GM10266 (cell line): ENCODE measurements at regions not wholly inside any gene's neighbourhood (a gene's known extent, or its start where the extent isn't known, plus 50 kb on each side); places are given as distances from the start of the nearest gene placed in this dataset.

Experiments
- DNase-seq: peaks from one replicate; pipeline ENCODE4 v3.0.0; 2012; ENCODE audit errors: extremely low spot score
- TF ChIP-seq, protein P1 (sequence below): IDR thresholded peaks from 2 replicates; pipeline ENCODE4 v1.5.1; 2012; ENCODE audit warnings: mild to moderate bottlenecking, low read depth; ENCODE audit not compliant: control insufficient read depth, insufficient read depth; ENCODE audit errors: missing control alignments

DNA sequence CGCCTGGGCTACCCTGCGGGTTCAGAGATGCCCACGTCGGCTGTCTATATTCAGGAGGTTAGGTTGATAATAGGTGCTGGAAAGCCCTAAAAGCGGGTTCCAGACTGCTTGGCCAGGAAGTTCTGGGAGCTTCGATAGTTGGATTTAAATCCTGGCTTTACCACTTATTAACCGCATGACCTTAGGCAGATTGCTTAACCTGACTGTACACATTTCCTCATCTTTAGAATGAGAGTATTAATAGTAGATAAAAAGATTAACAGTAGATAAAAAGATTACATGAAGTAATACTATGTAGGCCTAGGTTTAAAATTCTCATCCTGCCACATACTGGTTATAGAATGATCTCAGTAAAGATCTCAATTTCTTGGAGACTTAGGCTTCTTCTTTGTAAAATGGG, 75.0 kb upstream of the ESX1 start:
- TF ChIP-seq, protein P1, sequence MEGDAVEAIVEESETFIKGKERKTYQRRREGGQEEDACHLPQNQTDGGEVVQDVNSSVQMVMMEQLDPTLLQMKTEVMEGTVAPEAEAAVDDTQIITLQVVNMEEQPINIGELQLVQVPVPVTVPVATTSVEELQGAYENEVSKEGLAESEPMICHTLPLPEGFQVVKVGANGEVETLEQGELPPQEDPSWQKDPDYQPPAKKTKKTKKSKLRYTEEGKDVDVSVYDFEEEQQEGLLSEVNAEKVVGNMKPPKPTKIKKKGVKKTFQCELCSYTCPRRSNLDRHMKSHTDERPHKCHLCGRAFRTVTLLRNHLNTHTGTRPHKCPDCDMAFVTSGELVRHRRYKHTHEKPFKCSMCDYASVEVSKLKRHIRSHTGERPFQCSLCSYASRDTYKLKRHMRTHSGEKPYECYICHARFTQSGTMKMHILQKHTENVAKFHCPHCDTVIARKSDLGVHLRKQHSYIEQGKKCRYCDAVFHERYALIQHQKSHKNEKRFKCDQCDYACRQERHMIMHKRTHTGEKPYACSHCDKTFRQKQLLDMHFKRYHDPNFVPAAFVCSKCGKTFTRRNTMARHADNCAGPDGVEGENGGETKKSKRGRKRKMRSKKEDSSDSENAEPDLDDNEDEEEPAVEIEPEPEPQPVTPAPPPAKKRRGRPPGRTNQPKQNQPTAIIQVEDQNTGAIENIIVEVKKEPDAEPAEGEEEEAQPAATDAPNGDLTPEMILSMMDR = no peak
- no peak for DNase-seq

DNA sequence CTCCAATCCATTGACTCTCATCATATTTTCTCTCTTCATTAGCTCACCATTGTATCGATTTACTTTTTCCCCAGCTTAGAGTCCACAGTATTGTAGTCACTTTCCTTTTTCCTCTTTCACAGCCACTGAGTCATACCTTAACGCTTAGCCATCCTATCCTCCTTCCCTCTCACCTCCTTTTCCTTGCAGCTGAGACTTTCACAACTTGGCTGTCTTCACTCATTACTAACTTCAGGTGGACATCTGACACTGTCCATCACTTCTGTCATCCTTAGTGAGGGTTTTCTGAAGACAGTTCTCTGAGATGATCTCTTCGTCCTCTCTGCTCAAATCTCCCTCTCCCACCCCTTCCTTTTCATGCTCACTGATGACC, 70.5 kb upstream of the ESX1 start:
- TF ChIP-seq, protein P1 = no peak
- no peak for DNase-seq

DNA sequence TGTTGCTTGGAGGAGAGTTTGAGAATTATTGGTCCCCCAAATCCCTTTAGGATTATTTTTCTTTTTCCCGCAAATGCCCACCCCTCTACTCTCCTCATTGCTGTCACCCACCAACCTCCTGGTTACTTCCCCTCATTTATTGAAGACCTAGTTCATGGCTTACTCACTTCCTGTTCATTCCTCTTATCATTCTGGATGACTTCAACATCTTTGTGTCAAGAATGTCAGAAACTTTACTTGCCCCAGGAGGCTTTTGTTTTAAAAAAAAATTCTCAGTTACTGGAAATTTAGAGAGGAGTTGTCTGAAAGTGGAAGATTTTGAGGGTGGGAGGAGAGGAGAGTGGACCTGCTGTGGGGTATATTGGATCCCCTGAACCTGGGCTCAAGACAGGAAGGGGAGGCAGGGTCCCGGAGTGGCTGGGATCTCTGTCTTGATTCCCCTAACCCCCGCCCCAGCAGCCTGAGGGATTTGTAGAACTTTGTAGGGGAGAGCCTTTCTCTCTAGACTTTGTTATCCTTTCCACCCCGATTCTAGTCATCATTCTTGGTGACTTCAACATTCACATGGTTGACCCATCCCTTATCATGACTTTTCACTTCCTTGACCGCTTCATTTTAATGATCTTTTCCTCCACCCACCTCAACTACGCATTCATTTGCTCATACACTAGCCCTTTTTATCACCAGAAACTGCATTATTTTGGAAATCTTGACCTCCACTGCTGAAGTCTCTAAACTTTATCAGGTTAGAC, 69.9 kb upstream of the ESX1 start:
- TF ChIP-seq, protein P1 = no peak
- no peak for DNase-seq

DNA sequence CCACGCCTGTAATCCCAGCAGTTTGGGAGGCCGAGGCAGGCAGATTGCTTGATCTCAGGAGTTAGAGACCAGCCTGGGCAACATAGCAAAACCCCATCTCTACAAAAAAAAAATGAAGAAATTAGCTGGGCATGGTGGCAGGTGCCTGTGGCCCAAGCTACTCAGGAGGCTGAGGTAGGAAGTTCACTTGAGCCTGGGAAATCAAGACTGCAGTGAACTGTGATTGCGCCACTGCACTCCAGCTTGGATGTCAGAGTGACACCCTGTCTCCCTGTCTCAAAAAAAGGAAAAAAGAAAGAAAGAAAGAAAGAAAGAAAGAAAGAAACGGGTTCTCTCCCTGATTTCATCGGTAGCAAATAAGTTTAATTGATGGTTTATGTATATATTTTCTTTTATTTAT, 64.6 kb upstream of the ESX1 start:
- TF ChIP-seq, protein P1 = no peak

DNA sequence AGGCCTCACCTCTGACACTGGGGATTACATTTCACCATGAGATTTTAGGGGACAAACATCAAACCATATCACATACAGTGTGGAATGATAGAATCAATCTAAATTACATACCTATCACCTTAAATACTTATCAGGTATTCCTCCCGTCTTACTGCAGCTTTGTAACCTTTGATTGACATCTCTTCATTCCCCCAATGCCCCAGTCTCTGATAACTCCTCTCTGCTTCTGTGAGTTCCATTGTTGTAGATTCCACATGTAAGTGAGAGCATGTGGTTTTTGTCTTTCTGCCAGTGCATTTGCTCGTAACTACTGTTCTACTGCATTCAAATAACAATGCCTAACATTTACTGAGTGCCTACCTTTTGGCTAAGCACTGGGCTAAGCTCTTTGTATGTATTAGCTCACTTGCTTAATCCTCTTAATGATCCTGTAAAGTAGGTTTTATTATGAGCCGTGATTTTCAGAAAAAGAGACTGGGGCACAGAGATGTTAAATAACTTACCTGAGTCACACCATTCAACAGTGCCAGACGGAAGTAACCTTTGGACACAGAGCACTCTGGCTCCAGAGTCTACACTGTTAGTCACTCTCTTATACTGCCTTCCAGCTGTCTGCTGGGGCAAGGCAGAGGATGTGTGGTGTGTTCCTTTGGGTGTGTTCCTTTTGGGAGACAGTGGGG, 63.7 kb upstream of the ESX1 start:
- TF ChIP-seq, protein P1 = no peak
- no peak for DNase-seq

More for the DNA sequence above, 64.6 kb upstream of the ESX1 start:
- no peak for DNase-seq

DNA sequence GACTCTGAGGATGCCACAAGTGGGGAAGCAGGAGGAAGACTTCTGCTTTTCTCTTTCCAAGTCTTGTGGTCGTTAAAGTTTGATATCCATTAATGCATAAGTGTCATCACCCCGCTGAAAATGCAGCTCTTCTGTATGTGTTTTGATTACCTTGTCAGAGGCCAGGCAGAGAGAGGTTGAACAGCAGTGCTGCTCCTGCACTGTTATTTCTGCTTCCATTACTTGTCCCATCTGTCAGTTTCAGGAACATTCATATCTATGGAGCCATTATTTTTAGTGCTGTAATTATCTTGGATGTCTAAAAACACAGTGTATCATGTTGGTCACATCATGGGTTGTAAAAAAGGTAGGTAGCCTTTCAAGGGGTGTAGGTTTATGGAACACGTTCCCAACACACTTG, 62.0 kb upstream of the ESX1 start:
- no peak for DNase-seq
- TF ChIP-seq, protein P1 = no peak

DNA sequence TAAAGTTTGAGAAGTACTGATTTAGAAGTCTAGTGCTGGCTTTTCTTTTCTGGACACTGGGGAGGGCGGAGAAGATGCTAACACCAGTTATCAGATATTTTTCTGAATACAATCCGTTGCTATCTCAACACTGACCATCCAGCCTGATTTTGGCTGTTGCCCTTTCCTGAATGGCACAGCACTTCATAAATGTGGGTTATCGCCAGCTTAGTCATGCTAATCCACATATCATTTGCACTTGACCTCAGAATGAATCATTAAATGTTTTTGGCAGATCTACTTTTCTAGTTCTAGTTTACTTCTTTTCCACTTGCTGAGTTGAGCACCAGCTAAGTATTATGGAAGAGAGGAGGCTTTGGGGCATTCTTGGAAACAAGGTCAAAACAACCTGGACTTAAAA, 60.8 kb upstream of the ESX1 start:
- TF ChIP-seq, protein P1 = no peak
- DNase-seq = no peak
